Uterus (tissue), 3 donors: ENCODE measurements at regions not wholly inside any gene's neighbourhood (a gene's known extent, or its start where the extent isn't known, plus 50 kb on each side); places are given as distances from the start of the nearest gene placed in this dataset.

Experiments
- DNase-seq, 2 donors: peaks; one replicate each; pipeline ENCODE4 v3.0.0-alpha.2; 2019 to 2020
- H3K27ac ChIP-seq, 2 donors: fragments of 200-600 bp; sonication (generic); 1 replicate in 1 of 2; 2 replicates in 1 of 2; pipeline ENCODE4 v1.5.1; 2016 to 2018
- H3K27me3 ChIP-seq, 2 donors: fragments of 200-600 bp; sonication (generic); one replicate each; pipeline ENCODE4 v1.5.1; 2018 to 2019; ENCODE audit warnings: control low read depth in 1 of 2
- H3K36me3 ChIP-seq, 2 donors: fragments of 200-600 bp; sonication (generic); one replicate each; pipeline ENCODE4 v1.5.1; 2019; ENCODE audit warnings: control low read depth in 1 of 2
- H3K4me1 ChIP-seq, 2 donors: fragments of 200-600 bp; sonication (generic); one replicate each; pipeline ENCODE4 v1.5.1; 2018 to 2019; ENCODE audit warnings: control low read depth in 1 of 2
- H3K4me3 ChIP-seq, 2 donors: fragments of 200-600 bp; sonication (generic); 1 replicate in 1 of 2; 2 replicates in 1 of 2; pipeline ENCODE4 v1.5.1; 2018 to 2019; ENCODE audit warnings: mild to moderate bottlenecking in 1 of 2
- H3K9me3 ChIP-seq, 2 donors: fragments of 200-600 bp; sonication (generic); one replicate each; pipeline ENCODE4 v1.5.1; 2019; ENCODE audit warnings: control low read depth in 1 of 2
- POLR2A ChIP-seq, 2 donors: fragments of 450-650 bp; IDR thresholded peaks; one replicate each; pipeline ENCODE4 v1.6.1; 2016; ENCODE audit warnings: antibody characterized with exemption in 2 of 2, mild to moderate bottlenecking in 1 of 2, moderate library complexity in 1 of 2
- intact Hi-C: fragments of 100-400 bp; cut with DNase I; formaldehyde crosslinking; loops from one replicate; pipeline ENCODE4 v1.15.1; 2023; ENCODE audit warnings: low total_unique reads
- TF ChIP-seq, protein P1 (sequence below), 4 experiments: fragments of 200-600 bp in 2 of 4; fragments of 450-650 bp in 2 of 4; sonication (generic) in 2 of 4; IDR thresholded peaks; one replicate each; pipeline ENCODE4 v1.5.1; 2016 to 2019; ENCODE audit warnings: antibody characterized with exemption in 4 of 4, mild to moderate bottlenecking in 2 of 4, moderate library complexity in 1 of 4
- donor health status: DM: yes; HTN: yes; CAD: no.

DNA sequence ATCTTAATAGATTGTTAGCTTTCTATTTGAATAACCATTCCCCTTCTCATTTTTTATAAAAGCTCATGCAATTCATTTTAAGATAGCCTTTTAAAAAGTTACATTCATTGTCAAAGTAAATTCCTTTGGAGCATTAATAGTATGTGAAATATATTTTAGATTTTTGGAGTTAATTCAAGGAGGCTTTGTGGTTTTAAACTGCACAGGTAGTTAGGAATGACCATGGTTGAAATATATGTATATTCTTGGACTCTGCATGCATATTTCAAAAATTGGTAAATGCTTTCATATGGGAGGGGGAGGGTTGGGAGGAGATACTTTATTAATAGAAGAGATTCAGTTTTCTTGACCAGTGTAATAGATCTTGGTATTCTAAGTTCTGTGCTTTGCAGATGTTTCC, 244.4 kb upstream of the C2CD4B start:
- H3K4me3 ChIP-seq, result no peak overlapping the region
- intact Hi-C loops, result no loop called here
- DNase-seq, result no peak
- TF ChIP-seq, protein P1, sequence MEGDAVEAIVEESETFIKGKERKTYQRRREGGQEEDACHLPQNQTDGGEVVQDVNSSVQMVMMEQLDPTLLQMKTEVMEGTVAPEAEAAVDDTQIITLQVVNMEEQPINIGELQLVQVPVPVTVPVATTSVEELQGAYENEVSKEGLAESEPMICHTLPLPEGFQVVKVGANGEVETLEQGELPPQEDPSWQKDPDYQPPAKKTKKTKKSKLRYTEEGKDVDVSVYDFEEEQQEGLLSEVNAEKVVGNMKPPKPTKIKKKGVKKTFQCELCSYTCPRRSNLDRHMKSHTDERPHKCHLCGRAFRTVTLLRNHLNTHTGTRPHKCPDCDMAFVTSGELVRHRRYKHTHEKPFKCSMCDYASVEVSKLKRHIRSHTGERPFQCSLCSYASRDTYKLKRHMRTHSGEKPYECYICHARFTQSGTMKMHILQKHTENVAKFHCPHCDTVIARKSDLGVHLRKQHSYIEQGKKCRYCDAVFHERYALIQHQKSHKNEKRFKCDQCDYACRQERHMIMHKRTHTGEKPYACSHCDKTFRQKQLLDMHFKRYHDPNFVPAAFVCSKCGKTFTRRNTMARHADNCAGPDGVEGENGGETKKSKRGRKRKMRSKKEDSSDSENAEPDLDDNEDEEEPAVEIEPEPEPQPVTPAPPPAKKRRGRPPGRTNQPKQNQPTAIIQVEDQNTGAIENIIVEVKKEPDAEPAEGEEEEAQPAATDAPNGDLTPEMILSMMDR (IDR thresholded peaks at IDR 0.05), result no peak
- TF ChIP-seq POLR2A (IDR thresholded peaks at IDR 0.05), result no peak
- no peak overlapping the region for H3K27ac ChIP-seq
- no peaks in the 10 kb centered on the region for H3K9me3 ChIP-seq
- H3K4me1 ChIP-seq, result no peaks in the 10 kb centered on the region
- no peaks in the 10 kb centered on the region for H3K36me3 ChIP-seq
- no peaks in the 10 kb centered on the region for H3K27me3 ChIP-seq

DNA sequence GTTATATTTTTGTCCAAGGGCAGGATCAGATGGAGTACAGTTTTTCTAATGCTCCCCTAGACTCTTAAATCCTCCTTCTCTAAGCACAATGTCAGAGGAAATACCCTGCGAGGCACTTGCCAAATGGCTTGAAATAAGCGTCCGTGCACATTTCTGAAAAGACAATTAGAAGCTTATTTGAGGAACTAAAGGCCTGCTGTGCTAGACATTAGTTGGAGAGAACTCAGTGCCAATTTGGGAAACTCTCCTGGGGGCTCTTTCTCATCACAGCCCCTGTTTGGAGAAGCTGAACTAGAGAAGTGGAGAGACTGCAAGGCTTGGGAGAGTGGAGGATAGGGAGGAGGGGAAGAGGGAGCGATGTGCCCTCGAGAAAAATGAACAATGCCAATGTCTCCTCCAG, 247.6 kb upstream of the C2CD4B start:
- H3K4me3 ChIP-seq, result no peak overlapping the region
- DNase-seq, result no peak
- no peaks in the 10 kb centered on the region for H3K36me3 ChIP-seq
- TF ChIP-seq, protein P1 (IDR thresholded peaks at IDR 0.05), result no peak
- TF ChIP-seq POLR2A (IDR thresholded peaks at IDR 0.05), result no peak
- no peak overlapping the region for H3K27ac ChIP-seq
- intact Hi-C loops, result no loop called here
- no peaks in the 10 kb centered on the region for H3K27me3 ChIP-seq
- no peaks in the 10 kb centered on the region for H3K9me3 ChIP-seq
- H3K4me1 ChIP-seq, result no peaks in the 10 kb centered on the region

DNA sequence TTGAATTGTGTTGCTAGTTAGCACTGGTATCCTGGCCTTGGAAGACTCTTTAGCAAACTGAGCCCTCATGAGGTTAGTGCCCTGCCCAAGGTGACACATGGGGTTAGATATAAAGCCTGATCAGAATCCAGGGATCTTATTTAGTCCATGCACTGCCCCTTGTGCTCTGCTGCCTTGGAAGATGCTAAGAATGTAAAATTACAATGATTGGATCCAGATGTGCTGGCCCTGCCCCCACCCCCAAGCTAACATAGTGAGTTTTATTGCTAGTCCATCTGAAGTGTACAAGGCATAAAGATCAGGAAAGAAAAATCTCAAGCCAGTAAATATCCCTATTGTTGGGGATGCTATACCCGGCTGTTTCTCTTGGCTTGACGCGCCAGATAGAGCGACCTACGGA, 248.1 kb upstream of the C2CD4B start:
- intact Hi-C loops, result no loop called here
- H3K36me3 ChIP-seq, result no peaks in the 10 kb centered on the region
- H3K27ac ChIP-seq, result no peak overlapping the region
- no peak for TF ChIP-seq POLR2A (IDR thresholded peaks at IDR 0.05)
- TF ChIP-seq, protein P1 (IDR thresholded peaks at IDR 0.05), result no peak
- no peaks in the 10 kb centered on the region for H3K4me1 ChIP-seq
- H3K4me3 ChIP-seq, result no peak overlapping the region
- no peaks in the 10 kb centered on the region for H3K9me3 ChIP-seq
- DNase-seq, result peak in 1 of 2 donors; percentile 32
- H3K27me3 ChIP-seq, result no peaks in the 10 kb centered on the region

DNA sequence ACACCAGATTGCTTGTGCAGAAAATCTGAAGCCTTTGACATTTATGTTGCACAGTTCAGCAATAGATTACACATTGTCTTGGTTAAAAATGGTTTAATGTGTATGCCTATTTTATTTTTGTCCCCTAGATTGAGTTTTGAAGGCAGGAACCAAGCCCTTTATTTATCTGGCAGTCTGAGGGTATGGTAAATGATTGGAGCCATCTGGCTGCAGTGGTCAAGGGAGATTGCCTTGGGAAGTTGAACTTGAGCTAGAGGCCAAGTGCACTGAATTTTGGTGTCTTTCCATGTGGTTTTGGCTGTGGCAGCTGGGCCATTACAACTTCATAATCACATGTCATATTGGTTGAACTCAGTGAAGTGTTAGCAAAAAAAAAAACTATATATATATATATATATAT, 248.7 kb upstream of the C2CD4B start:
- DNase-seq, result no peak
- Histone ChIP-seq H3K36me3 (no peaks in the 10 kb centered on the region), H3K27me3 (no peaks in the 10 kb centered on the region), H3K9me3 (no peaks in the 10 kb centered on the region), H3K4me1 (no peaks in the 10 kb centered on the region), H3K27ac (no peak overlapping the region), H3K4me3 (no peak overlapping the region)
- intact Hi-C loops, result no loop called here
- TF ChIP-seq, protein P1 (IDR thresholded peaks at IDR 0.05), result no peak
- no peak for TF ChIP-seq POLR2A (IDR thresholded peaks at IDR 0.05)

DNA sequence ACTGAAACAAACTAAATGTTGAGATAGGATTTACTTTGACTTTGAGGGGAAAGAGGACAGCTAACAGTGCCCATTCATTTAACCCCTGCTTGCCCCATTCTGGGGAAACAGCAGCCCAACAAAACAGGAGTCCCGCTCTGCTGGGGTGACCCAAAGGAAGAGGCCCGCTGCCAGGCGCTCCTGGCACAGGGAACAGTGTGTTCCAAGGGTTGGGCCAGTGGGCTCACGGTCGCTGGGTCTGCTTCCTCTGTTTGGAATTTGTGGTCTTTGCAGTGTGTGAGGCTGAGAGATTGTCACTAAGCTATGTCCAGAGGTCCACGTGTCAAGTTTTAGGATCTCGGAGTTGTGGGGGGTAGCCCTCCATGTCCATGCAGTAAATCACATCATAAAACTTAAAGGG, 250.4 kb upstream of the C2CD4B start:
- H3K27ac ChIP-seq, result no peak overlapping the region

More for the DNA sequence above, 250.4 kb upstream of the C2CD4B start:
- TF ChIP-seq, protein P1 (IDR thresholded peaks at IDR 0.05), result no peak
- TF ChIP-seq POLR2A (IDR thresholded peaks at IDR 0.05), result no peak
- Histone ChIP-seq H3K9me3 (no peaks in the 10 kb centered on the region), H3K4me1 (no peaks in the 10 kb centered on the region), H3K4me3 (no peak overlapping the region), H3K27me3 (no peaks in the 10 kb centered on the region), H3K36me3 (no peaks in the 10 kb centered on the region)
- intact Hi-C loops, result no loop called here
- DNase-seq, result no peak
